ENCODE measurements at regions not wholly inside any gene's neighbourhood (a gene's known extent, or its start where the extent isn't known, plus 50 kb on each side); places are given as distances from the start of the nearest gene placed in this dataset.

- no peak for TF ChIP-seq POLR2A (IDR thresholded peaks at IDR 0.05)
- no peak for TF ChIP-seq CTCF (IDR thresholded peaks at IDR 0.05)
- no peak for TF ChIP-seq EP300 (IDR thresholded peaks at IDR 0.05)
These were observed 468.2 kb upstream of the POU3F3 start for GRCh38 chr2:104385743-104386142.
